AG04449 (cell line): ENCODE measurements at regions not wholly inside any gene's neighbourhood (a gene's known extent, or its start where the extent isn't known, plus 50 kb on each side); places are given as distances from the start of the nearest gene placed in this dataset.

ENCODE experiments used
- CTCF ChIA-PET: fragments of 350-600 bp; formaldehyde crosslinking; extraction: SDS; loops from one replicate; lab custom pipeline; 2021; ENCODE audit warnings: antibody characterized with exemption; lab: Yijun Ruan, JAX
- POLR2A ChIA-PET: fragments of 400-600, 350-600 bp; formaldehyde crosslinking; extraction: SDS; loops from one replicate; lab custom pipeline; 2020; ENCODE audit warnings: antibody characterized with exemption, inconsistent platforms; lab: Yijun Ruan, JAX
- DNase-seq: peaks from one replicate; pipeline ENCODE4 v3.0.0-alpha.2; 2010; ENCODE audit warnings: low read depth, low spot score
- H3K4me3 ChIP-seq: 2 replicates; pipeline ENCODE4 v1.5.1; 2011; ENCODE audit warnings: low read depth, mild to moderate bottlenecking, control low read depth, low read length
- TF ChIP-seq, protein P1 (sequence below): IDR thresholded peaks from one replicate; pipeline ENCODE4 v1.5.1; 2011; ENCODE audit warnings: mild to moderate bottlenecking, moderate library complexity, low read length, control low read depth, inconsistent platforms; ENCODE audit not compliant: insufficient read depth; ENCODE audit errors: missing control alignments

- POLR2A ChIA-PET, result no interaction called here
- no peak overlapping the region for H3K4me3 ChIP-seq
- TF ChIP-seq, protein P1, sequence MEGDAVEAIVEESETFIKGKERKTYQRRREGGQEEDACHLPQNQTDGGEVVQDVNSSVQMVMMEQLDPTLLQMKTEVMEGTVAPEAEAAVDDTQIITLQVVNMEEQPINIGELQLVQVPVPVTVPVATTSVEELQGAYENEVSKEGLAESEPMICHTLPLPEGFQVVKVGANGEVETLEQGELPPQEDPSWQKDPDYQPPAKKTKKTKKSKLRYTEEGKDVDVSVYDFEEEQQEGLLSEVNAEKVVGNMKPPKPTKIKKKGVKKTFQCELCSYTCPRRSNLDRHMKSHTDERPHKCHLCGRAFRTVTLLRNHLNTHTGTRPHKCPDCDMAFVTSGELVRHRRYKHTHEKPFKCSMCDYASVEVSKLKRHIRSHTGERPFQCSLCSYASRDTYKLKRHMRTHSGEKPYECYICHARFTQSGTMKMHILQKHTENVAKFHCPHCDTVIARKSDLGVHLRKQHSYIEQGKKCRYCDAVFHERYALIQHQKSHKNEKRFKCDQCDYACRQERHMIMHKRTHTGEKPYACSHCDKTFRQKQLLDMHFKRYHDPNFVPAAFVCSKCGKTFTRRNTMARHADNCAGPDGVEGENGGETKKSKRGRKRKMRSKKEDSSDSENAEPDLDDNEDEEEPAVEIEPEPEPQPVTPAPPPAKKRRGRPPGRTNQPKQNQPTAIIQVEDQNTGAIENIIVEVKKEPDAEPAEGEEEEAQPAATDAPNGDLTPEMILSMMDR, result no peak
- no peak for DNase-seq
- CTCF ChIA-PET, result no interaction called here
Observed at GRCh38 chr9:30010691-30011090, 2373.8 kb upstream of the ACO1 start.

GRCh38 chr9:30012622-30013021, 2371.8 kb upstream of the ACO1 start:
- TF ChIP-seq, protein P1, result no peak
- ChIA-PET POLR2A (no interaction called here), CTCF (no interaction called here)
- H3K4me3 ChIP-seq, result no peak overlapping the region
- DNase-seq, result no peak

GRCh38 chr9:30015073-30015472, 2369.4 kb upstream of the ACO1 start:
- ChIA-PET CTCF (no interaction called here), POLR2A (no interaction called here)
- H3K4me3 ChIP-seq, result no peak overlapping the region
- TF ChIP-seq, protein P1, result no peak
- DNase-seq, result no peak

DNA sequence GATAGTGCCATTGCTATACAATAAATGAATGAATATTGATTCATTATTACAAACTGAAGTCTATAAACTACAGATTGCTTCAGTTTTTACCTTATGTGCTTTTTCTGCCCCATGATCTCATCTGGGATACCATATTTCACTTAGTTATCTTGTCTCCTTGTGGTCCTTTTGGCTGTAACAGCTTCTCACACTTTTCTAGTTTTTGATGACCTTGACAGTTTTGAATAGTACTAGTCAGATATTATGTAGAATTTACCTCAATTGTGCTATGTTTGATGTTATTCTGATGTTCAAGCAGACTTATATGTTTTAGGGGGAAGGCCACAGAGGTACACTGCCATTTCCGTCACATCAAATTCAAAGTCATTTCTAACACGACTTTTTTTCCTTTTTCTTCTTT, 2364.3 kb upstream of the ACO1 start:
- CTCF ChIA-PET, result no interaction called here
- POLR2A ChIA-PET, result no interaction called here
- no peak for DNase-seq
- H3K4me3 ChIP-seq, result no peak overlapping the region
- TF ChIP-seq, protein P1, result no peak

DNA sequence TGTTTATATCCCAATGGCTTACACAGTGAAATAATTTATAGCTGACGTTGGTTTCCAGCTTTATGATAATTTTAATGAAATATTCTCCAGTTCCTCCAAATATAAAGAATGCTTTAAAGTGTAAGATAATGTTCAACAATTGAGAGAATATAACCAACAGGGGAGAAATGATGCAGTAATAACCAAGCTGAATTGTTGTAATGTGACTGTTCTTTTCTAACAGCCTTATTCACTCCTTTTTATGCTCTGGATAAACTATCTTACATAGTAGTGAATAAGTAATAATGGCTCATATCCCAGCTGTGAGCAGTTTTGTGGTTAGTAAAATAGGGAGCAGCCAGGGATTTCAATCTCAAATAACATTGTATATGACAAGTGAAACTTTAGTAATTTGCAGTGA, 2348.7 kb upstream of the ACO1 start:
- CTCF ChIA-PET, result no interaction called here
- no peak overlapping the region for H3K4me3 ChIP-seq
- TF ChIP-seq, protein P1, result no peak
- DNase-seq, result no peak
- POLR2A ChIA-PET, result no interaction called here

GRCh38 chr9:30036558-30036957, 2347.9 kb upstream of the ACO1 start:
- H3K4me3 ChIP-seq, result no peak overlapping the region
- ChIA-PET POLR2A (no interaction called here), CTCF (no interaction called here)
- DNase-seq, result no peak
- TF ChIP-seq, protein P1, result no peak

- TF ChIP-seq, protein P1, result no peak
- no peak for DNase-seq
- POLR2A ChIA-PET, result no interaction called here
- CTCF ChIA-PET, result no interaction called here
- no peak overlapping the region for H3K4me3 ChIP-seq
Observed at GRCh38 chr9:30039712-30040111, 2344.7 kb upstream of the ACO1 start.
